ENCODE measurements at regions not wholly inside any gene's neighbourhood (a gene's known extent, or its start where the extent isn't known, plus 50 kb on each side); places are given as distances from the start of the nearest gene placed in this dataset.

- FAIRE-seq (no peak), DNase-seq (ENCODE audit: extremely low read depth in 1 of 4, low spot score in 3 of 4) (no peak), ATAC-seq (no peak)
- Histone ChIP-seq H3K9me1 (ENCODE audit: control insufficient read depth, insufficient read depth, low read length) (no peaks in the 10 kb centered on the region), H3K27me3 (ENCODE audit: control insufficient read depth in 2 of 2, insufficient read depth in 2 of 2, low read length in 2 of 2) (peaks cover 0 to 2% of the 10 kb centered on the region in 2 experiments; a peak in 2 of 5 replicates), H3K9me3 (replicated peaks; ENCODE audit: control insufficient read depth, insufficient read depth, low read depth, low read length) (no peaks in the 10 kb centered on the region), H3K4me1 (replicated peaks in 1 of 2; ENCODE audit: control insufficient read depth in 2 of 2, insufficient read depth in 2 of 2, low read length in 2 of 2) (no peaks in the 10 kb centered on the region), H2AFZ (ENCODE audit: low read depth, low read length) (no peak overlapping the region), H3K4me3 (no peak overlapping the region), H3K9ac (ENCODE audit: insufficient read depth in 1 of 2, low read depth in 2 of 2, low read length in 2 of 2) (no peak overlapping the region), H3K36me3 (ENCODE audit: control insufficient read depth, insufficient read depth, low read length) (no peaks in the 10 kb centered on the region), H4K20me1 (replicated peaks; ENCODE audit: control insufficient read depth, insufficient read depth, low read length) (no peaks in the 10 kb centered on the region), H3K4me2 (ENCODE audit: insufficient read depth, low read length) (no peak overlapping the region), H3K79me2 (ENCODE audit: control insufficient read depth, insufficient read depth, low read length) (no peaks in the 10 kb centered on the region), H3K27ac (ENCODE audit: extremely low read depth, low read depth, low read length) (no peak overlapping the region)
- WGBS (ENCODE audit: insufficient coverage, low coverage, missing lambda C conversion rate): 0% methylated on average over 4 of the region's 4 CpGs
- ChIA-PET POLR2A (interaction anchor here (0.6 kb wide), 1 partner anchor 46 kb away, joined by 4 read pairs; no protein-coding TSS in a partner anchor), CTCF (ENCODE audit: low intra/inter-chr PET ratio) (no interaction called here)
- in situ Hi-C loops (cut with MboI) (no loop called here), intact Hi-C loops (cut with micrococcal nuclease) (no loop called here)
- no TSS peak for BruUV-seq (replicated peaks)
- no peak for TF ChIP-seq ZNF586 (CRISPR knock-in tag; conservative IDR thresholded peaks at IDR 0.05)
- no peak for TF ChIP-seq GTF2B (IDR thresholded peaks at IDR 0.05; ENCODE audit: extremely low read depth, insufficient read length)
- no peak for TF ChIP-seq NR4A1 (CRISPR knock-in tag; IDR thresholded peaks at IDR 0.05)
- no peak for TF ChIP-seq NR4A1 (tag; IDR thresholded peaks at IDR 0.05)
- no peak for TF ChIP-seq NFRKB (IDR thresholded peaks at IDR 0.05; ENCODE audit: low read depth)
- no peak for TF ChIP-seq ZFP91 (CRISPR knock-in tag; IDR thresholded peaks at IDR 0.05)
- no peak for TF ChIP-seq NFXL1 (CRISPR knock-in tag; IDR thresholded peaks at IDR 0.05)
- TF ChIP-seq PYGO2 (tag; IDR thresholded peaks at IDR 0.05): no peak
- no peak for TF ChIP-seq MCM3 (IDR thresholded peaks at IDR 0.05)
- TF ChIP-seq DEAF1 (CRISPR knock-in tag; IDR thresholded peaks at IDR 0.05): no peak
These were observed 71.7 kb upstream of the RAI2 start for GRCh38 chrX:17932781-17933180.

Measured in K562 (cell line).